ENCODE measurements at regions not wholly inside any gene's neighbourhood (a gene's known extent, or its start where the extent isn't known, plus 50 kb on each side); places are given as distances from the start of the nearest gene placed in this dataset.

DNA sequence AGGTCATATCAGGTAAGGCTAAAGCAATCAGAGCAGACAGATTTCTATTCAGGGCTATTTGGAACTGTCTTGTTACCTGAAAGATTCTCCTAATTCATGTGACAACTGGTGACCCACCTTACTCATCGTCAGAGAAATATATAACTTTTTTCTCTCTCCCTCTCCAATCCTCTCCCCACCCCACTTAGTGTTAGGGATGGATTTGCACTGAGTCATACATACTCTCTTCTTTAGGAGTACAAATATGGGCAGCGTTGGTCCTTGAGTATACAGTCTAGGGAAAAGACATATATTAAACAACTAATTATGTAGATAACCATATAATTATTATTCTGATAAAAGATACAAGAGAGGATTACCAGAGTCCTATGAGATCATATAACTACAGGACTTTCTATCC is 246.3 kb downstream of the HHIPL2 start:
- TF ChIP-seq, protein P1, sequence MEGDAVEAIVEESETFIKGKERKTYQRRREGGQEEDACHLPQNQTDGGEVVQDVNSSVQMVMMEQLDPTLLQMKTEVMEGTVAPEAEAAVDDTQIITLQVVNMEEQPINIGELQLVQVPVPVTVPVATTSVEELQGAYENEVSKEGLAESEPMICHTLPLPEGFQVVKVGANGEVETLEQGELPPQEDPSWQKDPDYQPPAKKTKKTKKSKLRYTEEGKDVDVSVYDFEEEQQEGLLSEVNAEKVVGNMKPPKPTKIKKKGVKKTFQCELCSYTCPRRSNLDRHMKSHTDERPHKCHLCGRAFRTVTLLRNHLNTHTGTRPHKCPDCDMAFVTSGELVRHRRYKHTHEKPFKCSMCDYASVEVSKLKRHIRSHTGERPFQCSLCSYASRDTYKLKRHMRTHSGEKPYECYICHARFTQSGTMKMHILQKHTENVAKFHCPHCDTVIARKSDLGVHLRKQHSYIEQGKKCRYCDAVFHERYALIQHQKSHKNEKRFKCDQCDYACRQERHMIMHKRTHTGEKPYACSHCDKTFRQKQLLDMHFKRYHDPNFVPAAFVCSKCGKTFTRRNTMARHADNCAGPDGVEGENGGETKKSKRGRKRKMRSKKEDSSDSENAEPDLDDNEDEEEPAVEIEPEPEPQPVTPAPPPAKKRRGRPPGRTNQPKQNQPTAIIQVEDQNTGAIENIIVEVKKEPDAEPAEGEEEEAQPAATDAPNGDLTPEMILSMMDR (IDR thresholded peaks at IDR 0.05; ENCODE audit: poor library complexity, severe bottlenecking): no peak
- TF ChIP-seq EP300 (conservative IDR thresholded peaks at IDR 0.05; ENCODE audit: poor library complexity, severe bottlenecking): no peak

Data from neural cell (in vitro differentiated cells).